Stimulated activated CD4-positive, alpha-beta T cell treated with anti-CD3 and anti-CD28 coated beads, Interleukin-1b, Interleukin-23, amount 100 ng/mL, for 4 hours (primary cell): ENCODE measurements at regions not wholly inside any gene's neighbourhood (a gene's known extent, or its start where the extent isn't known, plus 50 kb on each side); places are given as distances from the start of the nearest gene placed in this dataset.
"Not testable (repeated sequence)": the region's sequence is repeated elsewhere in the genome, so short reads cannot be mapped to it uniquely, and the experiment has no call there.

Source experiments
- DNase-seq, 2 donors: peaks; one replicate each; pipeline ENCODE4 v3.0.0-alpha.2; 2020; ENCODE audit warnings: low read depth in 2 of 2

DNA sequence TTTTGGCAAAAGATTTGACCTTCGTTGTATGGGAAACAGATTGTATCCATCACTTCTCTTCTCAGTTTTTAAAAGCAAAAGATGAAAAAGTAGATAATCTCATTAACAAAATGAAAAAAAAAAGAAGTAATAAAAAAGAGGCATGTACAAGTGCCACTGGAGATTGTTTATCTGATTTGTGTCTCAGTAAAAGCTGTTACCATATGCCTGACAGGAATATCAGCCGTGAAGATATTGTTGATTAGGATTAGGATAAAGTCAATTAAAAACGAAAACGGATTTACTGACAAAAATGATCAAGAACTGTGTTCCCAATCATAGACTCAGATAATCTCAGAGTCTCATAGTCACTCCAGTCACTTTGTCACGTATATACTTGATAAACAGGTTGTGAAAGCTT, 842.1 kb upstream of the SLC10A2 start:
- no peak for DNase-seq

DNA sequence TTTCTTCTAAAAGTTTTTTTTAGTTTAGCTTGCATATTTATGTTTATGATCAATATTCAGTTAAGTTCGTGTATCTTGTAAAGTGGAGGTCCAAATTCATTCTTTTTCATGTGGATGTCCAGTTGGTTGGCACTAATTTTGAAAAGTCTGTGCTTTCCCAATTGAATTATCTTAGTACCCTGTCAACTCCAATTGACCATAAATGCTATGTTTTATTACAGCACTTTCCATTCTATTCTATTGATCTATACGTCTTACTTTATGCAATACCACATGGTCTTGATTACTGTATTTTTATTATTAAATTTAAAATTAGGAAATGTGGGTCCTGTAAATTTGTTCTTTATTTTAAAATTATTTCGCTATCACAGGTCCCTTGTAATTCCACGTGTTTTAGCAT, 837.6 kb upstream of the SLC10A2 start:
- no peak for DNase-seq

DNA sequence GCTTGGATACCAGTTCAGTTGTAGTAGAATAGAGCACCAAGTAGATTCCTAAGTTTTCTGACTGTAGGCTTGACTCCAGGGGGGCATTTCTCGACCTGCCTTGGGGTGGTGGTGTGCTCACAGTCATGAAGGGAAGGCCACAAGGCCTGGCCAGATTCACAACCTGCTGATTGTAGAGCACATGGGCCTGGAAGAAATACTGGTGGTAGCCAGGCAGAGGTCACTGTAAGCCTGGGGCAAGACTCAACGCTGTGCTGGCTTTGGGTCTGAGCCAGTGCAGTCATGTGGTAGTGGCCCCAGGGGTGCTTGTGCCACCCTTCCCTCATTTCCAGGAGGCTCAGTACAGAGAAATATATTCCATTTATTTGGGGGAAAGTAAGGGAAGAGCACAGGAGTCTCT, 832.3 kb upstream of the SLC10A2 start:
- no peak for DNase-seq

DNA sequence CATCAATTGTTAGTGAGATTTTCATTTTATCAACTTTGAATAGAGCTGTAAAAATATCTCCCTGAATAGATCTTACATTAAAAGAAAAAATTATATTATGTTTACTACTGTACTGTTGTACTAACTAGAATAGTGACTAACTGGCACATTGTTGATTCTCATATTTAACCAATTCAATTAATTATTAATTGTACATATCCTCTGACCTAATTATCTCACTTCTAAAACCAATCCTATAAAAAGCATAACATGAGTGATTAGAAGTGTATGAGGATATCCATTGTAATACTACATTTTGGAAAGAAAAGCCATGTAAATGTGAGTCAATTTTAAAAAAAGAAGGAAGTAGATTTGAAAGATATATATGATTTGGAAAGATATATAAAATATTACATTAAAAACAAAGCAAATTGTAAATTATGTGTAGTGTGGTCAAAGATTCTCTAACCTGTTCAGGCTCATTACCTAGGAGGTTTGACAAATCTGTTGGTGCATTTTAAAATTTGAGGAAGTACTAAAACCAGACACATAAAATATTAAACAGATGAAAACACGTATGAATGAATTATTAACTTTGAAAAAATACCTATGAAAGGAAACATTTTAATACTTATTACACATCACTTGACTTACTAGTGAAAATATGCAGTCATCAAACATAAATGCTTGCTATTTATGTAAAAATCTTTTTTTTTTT, 829.8 kb upstream of the SLC10A2 start:
- no peak for DNase-seq

DNA sequence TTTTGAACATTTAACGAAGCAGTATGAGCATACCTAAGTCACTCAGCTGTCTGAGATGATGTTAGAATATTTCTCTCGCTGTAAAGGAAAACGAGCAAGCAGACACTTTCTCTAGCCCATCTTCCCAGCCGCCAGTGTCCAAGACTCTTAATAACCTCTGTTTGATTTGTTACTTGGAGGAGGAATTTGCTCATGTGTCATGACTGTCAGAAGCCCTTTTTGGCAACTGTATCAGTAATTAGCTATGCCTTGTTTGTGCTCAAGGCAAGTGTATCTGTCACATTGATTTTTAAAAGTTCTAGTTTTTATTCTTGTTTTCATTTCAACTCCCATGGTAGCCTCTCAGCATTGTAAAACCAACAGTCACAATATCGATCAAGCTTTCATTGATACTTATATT, 828.4 kb upstream of the SLC10A2 start:
- no peak for DNase-seq

DNA sequence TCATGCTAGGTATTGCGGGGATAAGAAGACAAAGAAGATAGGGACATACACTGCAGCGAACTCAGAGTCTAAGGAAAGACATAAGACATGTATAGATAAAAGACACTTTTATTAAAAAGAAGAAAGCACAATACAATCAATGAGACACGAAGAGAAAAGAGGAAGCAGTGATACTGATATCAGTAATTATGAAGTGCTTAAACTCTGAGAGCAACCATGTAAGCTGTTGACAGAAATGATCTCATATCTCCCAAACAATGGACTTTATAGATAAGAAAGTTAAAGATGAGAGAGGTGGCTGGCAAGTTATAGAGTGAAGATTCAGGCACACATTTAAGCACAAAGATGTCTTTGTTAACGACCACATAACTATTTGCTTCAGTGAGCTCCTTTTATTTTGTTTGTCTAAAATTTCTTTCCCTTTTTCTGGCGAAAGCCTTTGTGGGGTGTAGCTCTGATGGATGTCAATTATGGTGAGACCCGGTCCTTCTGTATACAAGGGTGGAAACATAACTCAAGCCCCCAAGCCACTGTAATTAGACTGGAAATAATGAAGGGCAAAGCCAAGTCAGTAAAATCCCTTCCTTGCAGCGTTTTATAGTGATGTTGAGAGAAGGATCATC, 818.0 kb upstream of the SLC10A2 start:
- no peak for DNase-seq

DNA sequence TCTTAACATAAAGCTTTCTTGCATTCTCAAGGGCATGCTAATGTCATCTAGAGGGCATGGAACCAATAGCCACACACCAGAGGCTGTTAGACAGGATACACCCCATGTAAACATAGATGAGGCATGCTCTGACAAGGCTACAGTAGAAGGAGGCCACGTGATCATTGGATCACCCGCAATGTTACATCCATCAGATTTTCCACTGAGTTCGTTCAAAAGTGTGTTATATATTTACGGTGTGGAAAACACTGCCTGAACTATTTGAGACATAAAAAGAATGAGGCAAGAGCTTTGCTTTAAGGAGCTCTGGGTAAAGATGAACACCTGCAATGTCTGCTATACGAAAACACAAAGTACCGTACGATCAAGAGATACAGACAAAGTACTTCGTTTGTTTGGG, 817.5 kb upstream of the SLC10A2 start:
- no peak for DNase-seq

DNA sequence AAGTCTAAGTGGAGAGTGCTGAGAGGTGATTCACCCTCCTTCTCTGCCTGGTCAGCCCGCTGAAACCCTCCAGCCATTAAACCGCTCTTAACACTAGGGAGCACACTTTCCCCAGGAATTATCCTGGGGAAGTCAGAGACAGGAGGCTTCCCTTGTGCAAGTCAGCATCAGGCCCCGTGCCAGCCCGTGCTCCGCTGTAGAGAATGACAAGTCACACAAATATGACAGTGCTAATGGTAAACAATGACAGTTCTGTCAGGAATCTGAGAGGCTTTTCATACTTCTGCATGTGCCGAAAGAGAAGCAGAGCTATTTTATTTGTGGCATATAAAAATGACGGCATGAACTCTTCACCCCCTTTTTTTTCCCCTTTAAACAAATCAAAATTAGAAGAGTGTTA, 816.9 kb upstream of the SLC10A2 start:
- no peak for DNase-seq

DNA sequence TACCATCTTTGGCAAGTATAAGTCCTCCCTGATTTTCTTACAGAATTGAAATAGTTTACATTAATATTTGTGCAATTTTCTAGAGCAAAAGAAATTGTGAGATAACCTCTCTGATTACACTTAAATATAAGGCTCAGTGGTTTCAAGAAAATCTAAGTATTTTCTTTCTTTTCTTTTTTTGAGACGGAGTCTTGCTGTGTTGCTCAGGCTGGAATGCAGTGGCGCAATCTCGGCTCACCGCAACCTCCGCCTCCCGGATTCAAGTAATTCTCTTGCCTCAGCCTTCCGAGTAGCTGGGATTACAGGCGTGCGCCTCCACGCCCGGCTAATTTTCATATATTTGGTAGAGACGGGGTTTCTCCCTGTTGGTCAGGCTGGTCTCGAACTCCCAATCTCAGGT, 813.9 kb upstream of the SLC10A2 start:
- DNase-seq, result not testable (repeated sequence)

DNA sequence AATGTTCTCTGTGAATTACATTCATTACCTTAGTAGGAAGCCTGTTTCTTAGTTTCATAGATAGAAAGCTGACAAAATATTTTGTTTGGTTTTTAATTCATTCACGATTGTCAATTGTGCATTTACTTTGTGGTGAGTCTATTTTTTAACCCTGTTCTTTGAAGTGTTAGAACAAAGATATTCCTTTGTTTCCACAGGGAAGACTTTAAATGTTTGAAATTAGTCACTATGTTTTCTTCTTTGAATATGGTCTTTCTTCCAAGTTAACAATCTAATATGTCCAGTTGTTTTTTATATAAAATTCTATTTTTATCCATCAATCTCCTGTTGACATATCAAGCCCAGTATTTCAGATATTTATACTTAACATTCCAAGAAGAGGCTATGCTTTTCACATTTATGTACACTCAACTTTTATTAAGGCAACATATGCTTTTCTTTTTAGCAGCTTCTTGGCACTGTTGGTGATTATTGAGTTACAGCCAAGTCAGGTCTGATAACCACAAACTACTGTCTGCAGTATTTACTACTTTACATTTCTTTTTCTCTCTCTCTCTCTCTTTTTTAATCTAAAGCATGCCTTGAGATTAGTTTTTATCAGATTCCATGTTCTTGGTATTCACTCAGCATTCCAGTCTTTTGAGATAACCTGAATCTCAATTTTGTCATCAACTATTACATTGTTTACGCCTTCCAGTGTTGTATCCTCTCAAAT, 812.8 kb upstream of the SLC10A2 start:
- DNase-seq, result no peak

DNA sequence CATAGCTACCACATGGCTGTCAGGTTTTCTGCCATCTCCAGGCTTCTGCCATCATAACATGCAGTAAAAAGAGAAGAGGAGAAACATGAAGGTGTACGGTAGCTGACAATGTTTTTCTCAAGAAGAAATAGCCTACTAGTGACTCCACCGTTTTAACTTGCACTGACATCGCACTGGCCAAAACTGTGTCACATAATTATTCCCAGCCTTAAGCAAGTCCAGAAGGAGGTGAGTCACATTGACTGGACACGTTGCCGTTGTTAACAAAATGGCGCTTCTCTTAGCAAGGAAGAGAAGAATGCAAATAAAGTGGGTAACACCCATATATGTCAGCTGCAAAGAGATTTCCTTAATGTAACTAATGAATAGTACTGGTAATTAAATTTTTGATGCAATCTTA, 810.4 kb upstream of the SLC10A2 start:
- no peak for DNase-seq

DNA sequence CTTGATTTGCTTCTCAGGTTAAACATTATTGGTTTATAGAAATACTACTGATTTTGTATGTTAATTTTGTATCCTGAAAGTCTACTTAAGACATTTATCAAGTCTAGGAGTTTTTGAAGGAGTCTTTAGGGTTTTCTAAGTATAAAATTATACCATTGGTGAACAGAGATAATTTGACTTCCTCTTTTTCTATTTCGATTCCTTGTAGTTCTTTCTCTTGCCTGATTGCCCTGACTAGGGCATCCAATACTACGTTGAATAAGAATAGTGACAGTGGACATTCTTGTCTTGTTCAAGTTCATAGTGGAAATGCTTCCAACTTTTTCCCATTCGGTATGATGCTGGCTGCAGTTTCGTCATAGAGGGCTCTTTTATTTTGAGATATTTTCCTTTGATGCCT, 807.5 kb upstream of the SLC10A2 start:
- DNase-seq, result no peak

DNA sequence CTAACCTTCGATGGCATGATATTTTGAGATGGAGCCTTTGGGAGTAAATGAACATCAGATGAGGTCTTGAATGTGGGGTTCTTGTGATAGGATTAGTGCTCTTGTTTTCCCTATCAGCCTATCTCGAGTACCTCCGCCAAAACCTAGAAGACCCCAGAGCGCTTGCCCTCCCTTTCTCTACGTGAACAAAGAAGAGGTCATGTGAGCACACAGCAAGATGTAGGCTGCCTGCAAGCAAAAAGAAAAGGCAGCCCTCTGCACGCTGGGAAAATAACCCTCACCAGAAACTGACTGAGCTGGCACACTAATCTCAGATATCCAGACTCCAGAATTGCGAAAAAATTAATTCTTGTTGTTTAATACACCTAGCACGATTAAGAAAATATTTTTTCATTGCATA, 799.8 kb upstream of the SLC10A2 start:
- DNase-seq, result no peak

DNA sequence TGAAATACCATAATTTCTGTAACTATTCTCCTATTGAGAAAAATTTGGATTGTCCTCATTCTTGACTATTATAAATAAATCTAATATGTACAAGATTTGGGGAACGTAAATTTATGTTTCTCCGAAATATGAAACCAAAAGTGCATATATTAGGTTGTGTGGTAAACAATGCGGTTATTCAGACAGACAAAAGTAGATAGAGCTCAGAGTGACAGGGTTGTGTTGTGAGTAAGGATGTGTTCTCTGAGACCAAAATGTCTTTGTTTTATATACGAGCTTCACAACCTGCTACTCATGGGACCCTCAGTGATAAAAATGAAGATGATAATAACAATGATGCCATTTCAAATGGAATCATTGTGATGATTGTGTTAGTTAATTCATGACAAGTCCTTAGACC, 796.3 kb upstream of the SLC10A2 start:
- DNase-seq, result no peak

DNA sequence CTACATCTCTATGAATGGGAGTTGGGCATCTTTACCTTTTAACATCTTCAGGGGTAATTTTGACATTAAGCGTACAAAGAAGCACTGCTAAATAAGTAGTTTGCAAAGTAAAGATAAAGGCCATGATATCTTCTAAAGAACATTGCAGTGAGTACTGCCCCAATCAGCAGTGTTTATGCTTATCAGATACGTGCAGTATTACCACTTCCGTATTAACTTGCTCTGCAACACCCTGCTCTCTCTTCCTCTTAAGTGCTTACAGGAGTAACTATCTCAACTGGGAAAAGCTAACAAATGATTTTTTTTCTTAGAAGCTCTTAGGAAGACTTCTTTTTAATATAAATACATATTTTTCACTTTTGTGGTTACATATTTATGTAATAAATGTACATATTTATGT, 793.7 kb upstream of the SLC10A2 start:
- DNase-seq, result no peak

DNA sequence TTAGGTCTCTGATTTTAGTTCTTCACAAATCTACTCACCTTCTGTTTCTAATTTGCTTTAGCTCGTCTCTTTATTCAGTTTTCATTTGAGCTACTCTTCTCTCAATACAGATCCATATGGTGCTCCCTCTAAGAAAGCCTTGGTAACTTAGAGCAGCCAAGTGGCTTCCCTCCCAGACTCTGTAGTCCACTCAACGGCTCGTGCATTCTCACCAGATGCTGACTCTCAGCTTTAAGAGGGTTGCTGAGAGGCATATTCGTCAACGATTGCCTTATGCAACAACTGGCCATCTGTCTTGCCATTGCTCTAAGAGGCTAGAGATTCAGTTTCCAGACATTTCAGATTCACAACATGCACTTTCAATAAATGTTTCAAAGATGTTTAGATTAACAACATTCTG, 785.8 kb upstream of the SLC10A2 start:
- DNase-seq, result no peak

DNA sequence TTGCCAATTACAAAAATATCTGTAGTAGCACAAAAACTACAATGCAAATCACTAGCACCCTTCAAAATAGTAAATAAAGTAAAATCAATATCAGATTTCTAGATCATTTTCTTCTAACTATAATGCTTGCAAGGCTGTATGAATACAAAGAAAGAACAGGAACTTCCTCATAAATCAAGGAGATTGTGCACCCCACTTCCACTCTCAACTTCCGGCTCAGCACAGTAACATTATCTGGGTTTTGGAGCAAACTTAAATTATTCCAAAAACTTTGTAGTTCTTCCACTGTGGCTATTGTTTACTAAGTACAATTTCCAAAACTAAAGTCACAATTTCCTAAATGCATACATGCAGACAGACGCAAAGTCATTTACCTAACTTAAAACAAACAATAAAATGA, 778.3 kb upstream of the SLC10A2 start:
- no peak for DNase-seq

DNA sequence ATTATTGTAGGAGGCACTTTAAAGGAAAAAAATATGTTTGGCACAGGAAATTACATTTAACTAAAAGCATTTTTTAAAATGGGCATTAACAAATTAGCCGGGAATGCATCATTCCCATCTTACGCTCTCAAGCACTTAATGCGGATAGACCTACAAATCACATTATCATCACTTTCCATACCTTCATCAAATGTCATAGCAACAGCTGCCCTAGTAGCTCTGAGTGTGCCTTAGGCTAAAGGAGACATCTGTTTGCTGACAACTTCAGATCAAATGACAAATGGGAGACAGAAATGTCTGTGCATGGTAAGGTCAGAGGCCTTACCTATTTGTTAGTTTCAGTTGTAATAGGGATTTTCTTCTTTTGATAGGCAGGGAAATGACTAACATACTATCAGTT, 773.2 kb upstream of the SLC10A2 start:
- DNase-seq, result no peak

DNA sequence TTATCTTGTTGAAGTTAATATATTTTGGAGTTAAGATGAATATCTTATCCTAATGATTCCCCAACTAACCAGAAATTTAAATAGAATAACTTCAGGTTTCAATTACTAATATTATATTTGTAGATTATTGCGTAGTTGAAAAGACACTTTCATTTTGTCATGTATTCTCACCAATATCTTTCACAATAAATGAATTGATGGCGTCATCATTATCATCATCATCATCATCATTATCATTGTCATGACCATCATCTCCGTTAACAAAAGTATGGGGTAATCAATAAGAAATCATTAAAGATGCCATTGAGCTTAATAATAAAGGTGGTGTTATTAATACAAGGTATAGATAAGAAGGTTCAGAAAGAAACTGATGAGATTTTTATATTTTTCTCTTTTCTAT, 768.8 kb upstream of the SLC10A2 start:
- DNase-seq, result no peak

DNA sequence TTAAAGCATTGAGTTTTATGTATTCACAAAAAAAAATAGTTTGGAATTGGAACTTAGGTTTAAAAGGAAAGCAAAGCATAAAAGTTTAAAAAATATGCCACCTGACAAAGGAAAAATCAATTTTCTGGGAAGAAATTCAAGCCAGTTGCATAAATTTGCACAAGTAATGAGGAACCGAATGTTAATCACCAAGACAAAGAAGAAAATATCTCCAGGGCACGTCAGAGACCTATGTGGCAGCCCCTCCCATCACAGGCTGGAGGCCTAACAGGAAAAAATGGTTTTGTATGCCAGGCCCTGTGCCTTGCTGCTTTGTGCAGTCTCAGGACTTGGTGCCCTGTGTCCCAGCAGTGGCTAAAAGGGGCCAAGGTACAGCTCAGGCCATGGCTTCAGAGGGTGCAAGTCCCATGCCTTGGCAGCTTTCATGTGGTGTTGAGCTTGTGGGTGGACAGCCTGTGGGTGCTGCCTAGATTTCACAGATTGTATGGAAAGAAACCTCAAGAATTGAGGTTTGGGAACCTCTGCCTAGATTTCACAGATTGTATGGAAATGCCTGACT, 767.2 kb upstream of the SLC10A2 start:
- no peak for DNase-seq

DNA sequence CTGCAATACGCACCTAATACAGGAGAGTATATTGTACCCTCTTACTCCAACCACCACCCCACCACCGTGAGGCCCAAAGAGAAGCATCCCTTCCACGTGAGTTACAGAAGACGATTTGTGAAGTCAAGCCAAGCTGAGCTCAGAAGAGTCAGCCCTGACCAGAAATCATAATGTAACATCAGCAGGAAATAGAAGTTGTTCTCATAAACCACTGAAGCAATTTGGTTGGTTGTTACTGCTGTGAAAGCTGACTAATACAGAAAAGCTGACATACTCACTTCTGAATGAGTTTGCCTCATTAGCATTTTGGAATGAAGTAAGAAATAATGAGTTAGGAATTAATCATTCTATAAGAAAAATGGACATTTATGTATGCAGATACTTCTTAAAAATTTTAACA, 749.4 kb upstream of the SLC10A2 start:
- DNase-seq, result no peak

DNA sequence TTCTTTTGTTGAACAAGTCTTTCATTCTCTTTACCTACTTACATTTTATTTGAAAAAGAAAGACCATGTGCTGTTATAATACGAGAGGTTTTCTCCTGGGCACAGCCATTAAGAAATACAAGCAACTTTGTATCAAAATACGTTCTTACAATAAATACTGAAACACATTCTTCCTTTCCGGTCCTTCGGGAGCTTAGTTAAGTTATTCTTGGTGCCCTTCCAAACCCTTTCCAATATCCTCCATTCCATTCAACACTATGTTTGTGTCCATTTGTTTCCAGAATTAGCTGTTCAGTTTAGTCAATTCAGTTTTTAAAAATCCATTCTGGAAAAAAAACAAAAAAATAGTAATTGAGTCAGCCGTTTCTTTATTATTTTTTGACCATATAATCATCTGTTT, 746.8 kb upstream of the SLC10A2 start:
- DNase-seq, result no peak

DNA sequence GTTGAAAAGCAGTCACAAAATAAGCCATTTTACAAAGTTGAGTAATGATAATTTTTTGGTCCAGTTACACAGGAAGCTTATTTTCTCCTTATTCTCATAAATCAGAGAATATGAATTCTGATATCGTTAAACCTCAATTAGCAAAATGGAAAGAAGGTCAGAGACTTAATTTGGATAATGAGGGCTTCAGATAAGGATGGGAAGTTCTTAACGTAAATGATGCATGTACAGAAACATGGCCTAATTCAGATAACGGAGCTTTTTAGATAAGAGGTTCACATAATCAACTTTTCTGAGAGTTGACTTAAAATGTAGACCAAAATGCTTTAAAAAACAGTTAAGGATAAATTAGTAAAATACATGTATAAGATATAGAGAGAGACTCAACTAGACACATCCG, 746.3 kb upstream of the SLC10A2 start:
- DNase-seq, result no peak
